OCI-LY3 (cell line): ENCODE measurements at regions not wholly inside any gene's neighbourhood (a gene's known extent, or its start where the extent isn't known, plus 50 kb on each side); places are given as distances from the start of the nearest gene placed in this dataset.

Experiments used
- CTCF ChIP-seq: fragments of 200-600, 300-600 bp; sonication (generic); IDR thresholded peaks from 2 replicates; pipeline ENCODE4 v1.5.1; 2014; ENCODE audit warnings: antibody characterized with exemption, low read length, low read depth
- EZH2phosphoT487 ChIP-seq: fragments of 200-600 bp; shearing (Covaris generic); IDR thresholded peaks from 2 replicates; pipeline ENCODE4 v1.6.1; 2018; ENCODE audit warnings: antibody characterized with exemption, mixed run types, low read depth

DNA sequence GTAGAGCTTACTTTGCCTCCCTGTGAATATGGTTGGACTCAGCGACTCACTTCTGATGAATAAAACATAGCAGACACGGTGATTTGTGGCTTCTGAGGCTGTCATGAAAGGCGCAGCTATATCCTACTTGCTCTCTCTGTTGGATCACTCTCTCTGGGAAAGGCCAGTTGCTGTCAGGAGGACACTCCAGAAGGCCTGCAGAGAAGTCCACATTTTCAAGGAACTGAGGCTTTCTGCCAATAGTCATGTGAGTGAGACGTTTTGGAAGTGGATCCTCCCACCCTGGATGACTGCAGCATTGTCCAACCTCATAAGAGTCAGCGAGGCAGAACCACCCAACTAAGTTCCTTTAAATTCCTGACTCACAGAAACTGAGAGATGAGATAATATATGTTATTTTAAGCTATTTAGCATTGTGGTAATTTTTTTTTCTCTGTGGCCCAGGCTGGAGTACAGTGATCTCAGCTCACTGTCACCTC is 156.0 kb upstream of the MAST4 start:
- TF ChIP-seq CTCF (no peak), EZH2phosphoT487 (no peak)
